Common myeloid progenitor, CD34-positive (primary cell): ENCODE measurements at regions not wholly inside any gene's neighbourhood (a gene's known extent, or its start where the extent isn't known, plus 50 kb on each side); places are given as distances from the start of the nearest gene placed in this dataset.
"Not testable (repeated sequence)": the region's sequence is repeated elsewhere in the genome, so short reads cannot be mapped to it uniquely, and the experiment has no call there.

Experiments used
- CTCF ChIA-PET: fragments of 350-600 bp; sonication (Branson Sonifier 250); formaldehyde crosslinking; loops from one replicate; lab custom pipeline; 2021; ENCODE audit warnings: antibody characterized with exemption; lab: Charles Lee
- POLR2A ChIA-PET: fragments of 350-600 bp; sonication (Branson Sonifier 250); formaldehyde crosslinking; loops from one replicate; lab custom pipeline; 2021; ENCODE audit warnings: antibody characterized with exemption; lab: Charles Lee
- DNase-seq, 3 donors: peaks; one replicate each; pipeline versions ENCODE4 v3.0.0 to v3.0.0-alpha.2; 2013
- H3K27ac ChIP-seq, 2 experiments: 1 replicate in 1 of 2; 2 replicates in 1 of 2; pipeline ENCODE4 v1.7.0; 2013; ENCODE audit warnings: inconsistent platforms in 2 of 2, low read length in 2 of 2, mild to moderate bottlenecking in 2 of 2, low read depth in 1 of 2, moderate library complexity in 1 of 2; ENCODE audit not compliant: severe bottlenecking in 2 of 2, insufficient read depth in 1 of 2, poor library complexity in 1 of 2
- H3K27me3 ChIP-seq, 5 experiments: replicated peaks in 2 of 5; 1 replicate in 3 of 5; 2 replicates in 2 of 5; pipeline versions ENCODE4 v1.6.1 to v1.7.0; 2013; ENCODE audit warnings: low read length in 4 of 5, mild to moderate bottlenecking in 2 of 5, moderate library complexity in 2 of 5, inconsistent platforms in 1 of 5; ENCODE audit not compliant: insufficient read depth in 5 of 5, control insufficient read depth in 4 of 5
- H3K36me3 ChIP-seq, 4 experiments: 1 replicate in 2 of 4; 2 replicates in 2 of 4; pipeline versions ENCODE4 v1.6.1 to v1.7.0; 2013; ENCODE audit warnings: low read length in 3 of 4, control low read depth in 1 of 4, mild to moderate bottlenecking in 1 of 4; ENCODE audit not compliant: control insufficient read depth in 4 of 4, insufficient read depth in 4 of 4
- H3K4me1 ChIP-seq, 4 experiments: 1 replicate in 3 of 4; 2 replicates in 1 of 4; pipeline versions ENCODE4 v1.6.1 to v1.7.1; 2013; ENCODE audit warnings: low read length in 3 of 4, mild to moderate bottlenecking in 3 of 4, control low read depth in 1 of 4, inconsistent platforms in 1 of 4, moderate library complexity in 1 of 4; ENCODE audit not compliant: control insufficient read depth in 4 of 4, insufficient read depth in 4 of 4; ENCODE audit errors: control extremely low read depth in 1 of 4
- H3K4me3 ChIP-seq, 7 experiments: 1 replicate in 4 of 7; 2 replicates in 3 of 7; pipeline versions ENCODE4 v1.5.1 to v1.7.0; 2013; ENCODE audit warnings: mild to moderate bottlenecking in 7 of 7, low read length in 6 of 7, moderate library complexity in 6 of 7, inconsistent platforms in 2 of 7, low read depth in 2 of 7, control low read depth in 1 of 7; ENCODE audit not compliant: insufficient read depth in 4 of 7, control insufficient read depth in 1 of 7; ENCODE audit errors: extremely low read depth in 1 of 7
- H3K9me3 ChIP-seq, 5 experiments: 1 replicate in 4 of 5; 2 replicates in 1 of 5; pipeline versions ENCODE4 v1.6.1 to v1.7.1; 2013; ENCODE audit warnings: low read length in 4 of 5, mild to moderate bottlenecking in 2 of 5, inconsistent platforms in 1 of 5, low read depth in 1 of 5, moderate library complexity in 1 of 5; ENCODE audit not compliant: control insufficient read depth in 4 of 5, insufficient read depth in 2 of 5; ENCODE audit errors: control extremely low read depth in 1 of 5
- WGBS: methylation state at CpG from one replicate; pipeline ENCODE4 v1.1.5; 2013; ENCODE audit not compliant: insufficient coverage; 5-methylcytosine and 5-hydroxymethylcytosine counted together

DNA sequence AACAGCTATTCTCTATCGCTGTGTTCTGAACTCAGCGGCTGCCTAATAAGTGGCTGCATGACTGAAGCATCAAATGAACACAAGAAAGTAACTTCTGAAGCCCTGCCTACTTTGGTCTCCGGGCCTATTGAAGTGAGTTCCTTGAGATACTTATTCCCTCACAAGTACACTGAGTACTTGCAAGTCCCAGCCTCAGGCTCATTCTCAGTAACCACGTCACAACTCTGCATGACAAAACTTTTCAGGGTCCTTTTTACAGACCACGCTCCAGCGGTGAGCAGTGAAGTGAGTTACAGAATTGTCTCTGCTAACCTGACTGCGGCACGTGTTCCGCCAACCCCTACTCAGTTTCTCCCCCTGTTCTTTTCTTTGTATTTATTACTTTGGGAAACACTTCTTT is 1342.7 kb upstream of the ADGRL4 start:
- POLR2A ChIA-PET: no interaction called here
- H3K4me1 ChIP-seq: no peaks in the 10 kb centered on the region
- no peaks in the 10 kb centered on the region for H3K36me3 ChIP-seq
- DNase-seq: no peak
- no peaks in the 10 kb centered on the region for H3K9me3 ChIP-seq
- no peaks in the 10 kb centered on the region for H3K27me3 ChIP-seq
- CTCF ChIA-PET: no interaction called here
- H3K4me3 ChIP-seq: no peak overlapping the region
- H3K27ac ChIP-seq: no peak overlapping the region
- 93% methylated on average over 9 of the region's 9 CpGs for WGBS

DNA sequence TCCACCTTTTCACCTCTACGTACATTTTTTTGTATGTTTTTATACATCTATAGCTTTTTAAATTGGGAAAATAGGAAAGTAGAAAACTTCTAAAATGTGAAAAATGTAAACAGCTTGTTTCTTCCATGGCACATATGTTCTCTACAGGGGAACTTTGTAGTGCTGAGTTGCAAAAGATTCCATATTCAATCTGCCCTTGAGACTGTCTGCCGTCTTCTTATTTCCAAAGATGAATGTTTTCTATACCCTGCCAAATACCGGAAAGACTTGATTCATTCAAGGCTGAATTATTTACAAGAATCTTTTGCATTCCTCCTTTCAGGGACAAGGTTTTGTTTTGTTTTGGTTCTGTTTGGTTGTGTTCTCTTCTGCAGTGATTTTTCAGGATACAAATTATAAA is 1334.5 kb upstream of the ADGRL4 start:
- Histone ChIP-seq H3K4me3 (no peak overlapping the region), H3K27ac (no peak overlapping the region), H3K36me3 (no peaks in the 10 kb centered on the region), H3K27me3 (no peaks in the 10 kb centered on the region), H3K9me3 (peaks cover 0 to 3% (median 0%) of the 10 kb centered on the region in 5 experiments), H3K4me1 (no peaks in the 10 kb centered on the region)
- ChIA-PET POLR2A (no interaction called here), CTCF (no interaction called here)
- no CpG with 5 or more reads among the region's 3 CpGs for WGBS
- no peak for DNase-seq

DNA sequence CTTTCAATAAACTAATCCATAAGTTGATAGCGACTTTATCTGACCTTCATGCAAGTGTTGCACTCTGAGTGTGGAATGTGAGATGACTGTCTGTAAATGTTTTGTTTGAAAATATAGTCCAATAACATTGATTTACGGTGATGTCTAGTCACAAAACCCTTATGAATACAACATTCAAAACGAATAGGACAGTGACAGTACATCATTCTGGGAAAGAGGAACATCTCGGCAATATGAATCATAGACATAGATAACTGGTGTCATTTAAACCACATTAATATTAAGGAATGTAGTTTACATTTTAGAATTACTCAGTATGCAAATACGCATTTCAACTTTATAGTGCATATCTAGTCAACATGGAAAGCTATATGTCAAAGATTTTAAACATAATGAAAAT is 1311.6 kb upstream of the ADGRL4 start:
- ChIA-PET POLR2A (no interaction called here), CTCF (no interaction called here)
- Histone ChIP-seq H3K36me3 (no peaks in the 10 kb centered on the region), H3K4me1 (no peaks in the 10 kb centered on the region), H3K27ac (no peak overlapping the region), H3K4me3 (no peak overlapping the region), H3K27me3 (no peaks in the 10 kb centered on the region), H3K9me3 (peaks cover 0 to 1% (median 0%) of the 10 kb centered on the region in 5 experiments)
- DNase-seq: no peak
- WGBS: no CpG with 5 or more reads among the region's 5 CpGs

DNA sequence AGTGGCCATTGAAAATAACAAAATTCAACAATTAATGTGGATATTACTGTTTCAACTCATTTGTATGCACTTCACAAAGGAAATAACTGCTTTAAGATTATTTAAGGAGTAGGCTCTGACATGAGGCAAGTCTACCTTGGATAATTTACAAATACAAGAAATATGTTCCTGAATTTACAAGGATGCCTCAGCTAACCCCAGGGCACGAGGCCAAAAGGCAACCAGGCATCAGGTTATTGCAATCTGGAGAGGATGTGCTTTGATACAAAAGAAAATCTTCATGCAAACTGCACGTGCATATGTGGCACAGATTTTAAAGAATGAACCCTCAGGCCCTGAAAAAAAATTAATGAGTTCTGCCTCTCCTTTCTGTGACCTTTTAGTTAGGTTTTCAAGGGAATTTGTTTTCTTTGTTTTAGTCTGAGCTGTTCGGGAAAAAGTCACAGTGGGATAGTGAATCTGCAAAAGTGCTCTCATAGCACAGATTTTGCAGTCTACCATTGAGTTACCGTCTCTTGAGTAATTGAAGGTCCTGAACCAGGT is 1304.2 kb upstream of the ADGRL4 start:
- no peak overlapping the region for H3K27ac ChIP-seq
- 82% methylated on average over 4 of the region's 4 CpGs for WGBS
- CTCF ChIA-PET: no interaction called here
- DNase-seq: no peak
- no peaks in the 10 kb centered on the region for H3K27me3 ChIP-seq
- H3K9me3 ChIP-seq: no peaks in the 10 kb centered on the region
- POLR2A ChIA-PET: no interaction called here
- H3K36me3 ChIP-seq: no peaks in the 10 kb centered on the region
- H3K4me1 ChIP-seq: no peaks in the 10 kb centered on the region
- no peak overlapping the region for H3K4me3 ChIP-seq

DNA sequence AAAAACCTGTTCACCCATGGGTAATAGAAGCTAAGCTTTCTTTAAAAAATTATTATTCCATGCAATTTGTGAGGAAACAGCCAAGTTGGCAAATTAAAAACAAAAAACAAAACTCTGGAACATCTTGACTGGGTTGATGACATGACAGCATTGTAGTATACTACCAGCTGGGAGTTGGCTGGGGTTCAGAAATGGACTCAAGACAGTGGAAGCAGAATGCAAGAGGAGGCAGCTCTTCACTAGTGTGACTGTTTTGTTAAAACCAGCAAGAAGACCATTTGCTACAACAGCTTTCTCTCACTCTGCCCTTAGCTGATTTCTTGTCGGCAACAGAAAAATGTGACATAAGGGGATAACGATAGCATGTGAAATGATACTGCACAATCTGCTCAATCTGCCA is 1298.9 kb upstream of the ADGRL4 start:
- CTCF ChIA-PET: no interaction called here
- Histone ChIP-seq H3K27ac (no peak overlapping the region), H3K4me1 (no peaks in the 10 kb centered on the region), H3K9me3 (no peaks in the 10 kb centered on the region), H3K27me3 (no peaks in the 10 kb centered on the region), H3K36me3 (no peaks in the 10 kb centered on the region), H3K4me3 (no peak overlapping the region)
- 86% methylated on average over 2 of the region's 2 CpGs for WGBS
- no peak for DNase-seq
- POLR2A ChIA-PET: no interaction called here

DNA sequence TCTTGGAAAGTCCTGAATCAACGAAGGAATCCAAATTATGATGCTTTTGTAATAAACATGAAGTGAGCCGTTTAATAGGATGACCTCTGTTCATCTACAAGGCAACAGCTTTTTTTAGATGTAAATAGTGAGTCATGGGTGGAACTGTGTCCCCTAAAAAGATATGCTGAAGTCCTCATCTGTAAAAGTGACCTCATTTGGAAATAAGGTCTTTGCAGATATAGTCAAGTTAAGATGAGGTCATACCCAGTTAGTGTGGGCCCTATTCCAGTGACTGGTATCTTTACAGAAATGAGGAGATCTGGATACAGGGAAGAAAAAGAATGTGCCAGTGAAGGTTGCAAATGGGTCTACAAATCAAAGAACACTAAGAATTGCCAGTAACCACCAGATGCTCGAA is 1287.3 kb upstream of the ADGRL4 start:
- Histone ChIP-seq H3K9me3 (no peaks in the 10 kb centered on the region), H3K36me3 (no peaks in the 10 kb centered on the region), H3K4me3 (no peak overlapping the region), H3K4me1 (no peaks in the 10 kb centered on the region), H3K27ac (no peak overlapping the region), H3K27me3 (no peaks in the 10 kb centered on the region)
- DNase-seq: no peak
- 90% methylated on average over 2 of the region's 3 CpGs for WGBS
- ChIA-PET POLR2A (no interaction called here), CTCF (no interaction called here)

DNA sequence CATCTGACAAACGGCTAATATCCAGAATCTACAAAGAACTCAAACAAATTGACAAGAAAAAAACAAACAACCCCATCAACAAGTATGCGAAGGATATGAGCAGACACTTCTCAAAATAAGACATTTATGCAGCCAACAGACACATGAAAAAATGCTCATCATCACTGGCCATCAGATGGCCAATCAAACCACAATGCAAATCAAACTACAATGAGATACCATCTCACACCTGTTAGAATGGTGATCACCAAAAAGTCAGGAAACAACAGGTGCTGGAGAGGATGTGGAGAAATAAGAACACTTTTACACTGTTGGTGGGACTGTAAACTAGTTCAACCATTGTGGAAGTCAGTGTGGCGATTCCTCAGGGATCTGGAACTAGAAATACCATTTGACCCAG is 1282.2 kb upstream of the ADGRL4 start:
- H3K27ac ChIP-seq, H3K27me3 ChIP-seq, H3K4me3 ChIP-seq, H3K36me3 ChIP-seq, CTCF ChIA-PET, H3K4me1 ChIP-seq, POLR2A ChIA-PET, DNase-seq, H3K9me3 ChIP-seq: not testable (repeated sequence)
- 86% methylated on average over 1 of the region's 3 CpGs for WGBS
